ENCODE measurements at regions not wholly inside any gene's neighbourhood (a gene's known extent, or its start where the extent isn't known, plus 50 kb on each side); places are given as distances from the start of the nearest gene placed in this dataset.

GRCh38 chrX:120690344-120690743 is 60.5 kb upstream of the C1GALT1C1 start:
- no peak for TF ChIP-seq CTCF (IDR thresholded peaks at IDR 0.05)
- TF ChIP-seq POLR2A (IDR thresholded peaks at IDR 0.05) = no peak
